H9 (cell line): ENCODE measurements at regions not wholly inside any gene's neighbourhood (a gene's known extent, or its start where the extent isn't known, plus 50 kb on each side); places are given as distances from the start of the nearest gene placed in this dataset.

Experiments used
- DNase-seq: peaks from one replicate; pipeline ENCODE4 v3.0.0-alpha.2; 2017
- H2AFZ ChIP-seq: one replicate; pipeline ENCODE4 v1.6.1; 2013; ENCODE audit warnings: mild to moderate bottlenecking, low read length, control low read depth, moderate library complexity
- H2AK5ac ChIP-seq: 2 replicates; pipeline ENCODE4 v1.6.1; 2013; ENCODE audit warnings: low read length, control low read depth, mixed read lengths; ENCODE audit not compliant: insufficient read length
- H2BK120ac ChIP-seq: one replicate; pipeline ENCODE4 v1.6.1; 2013; ENCODE audit warnings: low read depth, mild to moderate bottlenecking, low read length, control low read depth, inconsistent platforms; ENCODE audit not compliant: poor library complexity, severe bottlenecking
- H2BK12ac ChIP-seq: 2 replicates; pipeline ENCODE4 v1.6.1; 2013; ENCODE audit warnings: low read length, control low read depth, mixed read lengths, low read depth; ENCODE audit not compliant: insufficient read length
- H2BK15ac ChIP-seq: 2 replicates; pipeline ENCODE4 v1.6.1; 2013; ENCODE audit warnings: low read depth, low read length, control low read depth
- H2BK20ac ChIP-seq: one replicate; pipeline ENCODE4 v1.6.1; 2013; ENCODE audit warnings: low read depth, mild to moderate bottlenecking, low read length, control low read depth, inconsistent platforms; ENCODE audit not compliant: poor library complexity, severe bottlenecking
- H2BK5ac ChIP-seq: 2 replicates; pipeline ENCODE4 v1.6.1; 2013; ENCODE audit warnings: low read length, control low read depth, mixed read lengths; ENCODE audit not compliant: insufficient read length
- H3K14ac ChIP-seq: 2 replicates; pipeline ENCODE4 v1.6.1; 2013; ENCODE audit warnings: low read length, control low read depth; ENCODE audit not compliant: insufficient read depth
- H3K18ac ChIP-seq: 2 replicates; pipeline ENCODE4 v1.6.1; 2013; ENCODE audit warnings: low read depth, mild to moderate bottlenecking, mixed read lengths, low read length, control low read depth; ENCODE audit not compliant: insufficient read length
- H3K23ac ChIP-seq: 2 replicates; pipeline ENCODE4 v1.6.1; 2013; ENCODE audit warnings: low read length, control low read depth, mixed read lengths, low read depth; ENCODE audit not compliant: insufficient read length
- H3K23me2 ChIP-seq: 2 replicates; pipeline ENCODE4 v1.6.1; 2013; ENCODE audit warnings: low read depth, mild to moderate bottlenecking, mixed read lengths, low read length, control low read depth; ENCODE audit not compliant: insufficient read length, poor library complexity, severe bottlenecking
- H3K27ac ChIP-seq: 2 replicates; pipeline ENCODE4 v1.5.1; 2013; ENCODE audit warnings: low read length, control low read depth, mixed read lengths, low read depth; ENCODE audit not compliant: insufficient read length
- H3K27me3 ChIP-seq: 2 replicates; pipeline ENCODE4 v1.6.1; 2013; ENCODE audit warnings: low read length, control low read depth, inconsistent platforms; ENCODE audit not compliant: insufficient read depth
- H3K4ac ChIP-seq: 2 replicates; pipeline ENCODE4 v1.6.1; 2013; ENCODE audit warnings: low read depth, mild to moderate bottlenecking, control low read depth, inconsistent platforms, low read length, moderate library complexity
- H3K4me1 ChIP-seq: 2 replicates; pipeline ENCODE4 v1.6.1; 2013; ENCODE audit warnings: low read length, control low read depth, inconsistent platforms; ENCODE audit not compliant: insufficient read depth
- H3K4me2 ChIP-seq: 2 replicates; pipeline ENCODE4 v1.6.1; 2013; ENCODE audit warnings: low read length, control low read depth, mixed read lengths; ENCODE audit not compliant: insufficient read length, insufficient read depth
- H3K56ac ChIP-seq: 2 replicates; pipeline ENCODE4 v1.6.1; 2013; ENCODE audit warnings: low read depth, mild to moderate bottlenecking, mixed read lengths, low read length, control low read depth; ENCODE audit not compliant: insufficient read length
- H3K79me1 ChIP-seq: 2 replicates; pipeline ENCODE4 v1.6.1; 2013; ENCODE audit warnings: low read depth, mild to moderate bottlenecking, moderate library complexity, low read length, control low read depth, inconsistent platforms; ENCODE audit not compliant: insufficient read depth, poor library complexity, severe bottlenecking
- H3K79me2 ChIP-seq: 2 replicates; pipeline ENCODE4 v1.6.1; 2013; ENCODE audit warnings: low read length, control low read depth, inconsistent platforms; ENCODE audit not compliant: insufficient read depth
- H3K9ac ChIP-seq: 2 replicates; pipeline ENCODE4 v1.6.1; 2013; ENCODE audit warnings: low read length, control low read depth, mixed read lengths; ENCODE audit not compliant: insufficient read length; ENCODE audit errors: extremely low read depth
- H3K9me3 ChIP-seq: one replicate; pipeline ENCODE4 v1.6.1; 2013; ENCODE audit warnings: low read depth, low read length, inconsistent platforms; ENCODE audit not compliant: control insufficient read depth
- H3T11ph ChIP-seq: one replicate; pipeline ENCODE4 v1.6.1; 2013; ENCODE audit warnings: mild to moderate bottlenecking, low read length, control low read depth, inconsistent platforms
- H4K20me1 ChIP-seq: one replicate; pipeline ENCODE4 v1.6.1; 2013; ENCODE audit not compliant: control insufficient read depth, insufficient read length, insufficient read depth
- H4K5ac ChIP-seq: 2 replicates; pipeline ENCODE4 v1.6.1; 2013; ENCODE audit warnings: low read depth, mild to moderate bottlenecking, mixed read lengths, low read length, control low read depth; ENCODE audit not compliant: insufficient read length
- H4K8ac ChIP-seq: replicated peaks from 2 replicates; pipeline ENCODE4 v1.6.1; 2013; ENCODE audit warnings: low read length, control low read depth, mixed read lengths, low read depth; ENCODE audit not compliant: insufficient read length
- H4K91ac ChIP-seq: 2 replicates; pipeline ENCODE4 v1.6.1; 2013; ENCODE audit warnings: low read depth, mild to moderate bottlenecking, moderate library complexity, mixed read lengths, low read length, control low read depth; ENCODE audit not compliant: insufficient read length
- H3K27ac Mint-ChIP-seq, 3 experiments: 2 replicates in 2 of 3; 3 replicates in 1 of 3; pipeline ENCODE4 v1.8.0; 2020 to 2021; ENCODE audit warnings: mixed read lengths in 3 of 3, mild to moderate bottlenecking in 1 of 3, moderate library complexity in 1 of 3
- H3K27me3 Mint-ChIP-seq: 2 replicates; pipeline ENCODE4 v1.8.0; 2021; ENCODE audit warnings: low read depth, mild to moderate bottlenecking, moderate library complexity, mixed read lengths
- H3K36me3 Mint-ChIP-seq, 3 experiments: 2 replicates in 2 of 3; 3 replicates in 1 of 3; pipeline ENCODE4 v1.8.0; 2020 to 2021; ENCODE audit warnings: low read depth in 3 of 3, mixed read lengths in 3 of 3; ENCODE audit not compliant: insufficient read depth in 1 of 3
- H3K4me1 Mint-ChIP-seq, 2 experiments: 2 replicates each; pipeline ENCODE4 v1.8.0; 2020; ENCODE audit warnings: mixed read lengths in 2 of 2
- H3K4me3 Mint-ChIP-seq, 2 experiments: 2 replicates in 1 of 2; 3 replicates in 1 of 2; pipeline ENCODE4 v1.8.0; 2020 to 2021; ENCODE audit warnings: mild to moderate bottlenecking in 2 of 2, mixed read lengths in 2 of 2, moderate library complexity in 1 of 2
- H3K9me3 Mint-ChIP-seq, 2 experiments: 2 replicates in 1 of 2; 3 replicates in 1 of 2; pipeline ENCODE4 v1.8.0; 2020; ENCODE audit warnings: mild to moderate bottlenecking in 2 of 2, mixed read lengths in 2 of 2, moderate library complexity in 1 of 2
- WGBS: extraction: QIAGEN DNeasy Blood & Tissue Kit; methylation state at CpG from one replicate; pipeline ENCODE4 v1.1.7; 2013; ENCODE audit warnings: missing lambda C conversion rate, low lambda C conversion rate, mixed read lengths; ENCODE audit not compliant: insufficient read length; ENCODE audit errors: extremely low coverage; 5-methylcytosine and 5-hydroxymethylcytosine counted together
- TF ChIP-seq, protein P1 (sequence below): fragments of 200-600 bp; sonication (generic); conservative IDR thresholded peaks from 3 replicates; pipeline ENCODE4 v1.8.0; 2021; ENCODE audit warnings: antibody characterized with exemption, mild to moderate bottlenecking

GRCh38 chr1:30479575-30479974, 243.8 kb downstream of the MATN1 start:
- no peak overlapping the region for H3K27ac Mint-ChIP-seq
- H3K4me3 Mint-ChIP-seq = no peak overlapping the region
- Histone ChIP-seq H3K79me1 (no peaks in the 10 kb centered on the region), H3K56ac (no peak overlapping the region), H3K9ac (no peak overlapping the region), H4K5ac (no peak overlapping the region), H4K20me1 (no peaks in the 10 kb centered on the region), H3K4me2 (no peak overlapping the region), H4K91ac (no peak overlapping the region), H2BK20ac (no peak overlapping the region), H2BK12ac (no peak overlapping the region), H3K9me3 (peaks cover 17% of the 10 kb centered on the region), H3K27ac (no peak overlapping the region), H2AK5ac (no peak overlapping the region), H3K23me2 (no peaks in the 10 kb centered on the region), H2BK15ac (no peak overlapping the region), H3K79me2 (no peaks in the 10 kb centered on the region), H2BK120ac (no peak overlapping the region), H3K4me1 (no peaks in the 10 kb centered on the region), H3K4ac (no peak overlapping the region), H3K18ac (no peak overlapping the region), H3K23ac (no peak overlapping the region), H2AFZ (no peak overlapping the region), H2BK5ac (no peak overlapping the region), H3K27me3 (no peaks in the 10 kb centered on the region), H3K14ac (no peak overlapping the region), H3T11ph (no peak overlapping the region), H4K8ac (no peak overlapping the region)
- peaks cover 14% of the 10 kb centered on the region for H3K27me3 Mint-ChIP-seq
- H3K4me1 Mint-ChIP-seq = no peaks in the 10 kb centered on the region
- H3K36me3 Mint-ChIP-seq = peaks cover 9 to 17% (median 17%) of the 10 kb centered on the region in 3 experiments
- DNase-seq = no peak
- TF ChIP-seq, protein P1, sequence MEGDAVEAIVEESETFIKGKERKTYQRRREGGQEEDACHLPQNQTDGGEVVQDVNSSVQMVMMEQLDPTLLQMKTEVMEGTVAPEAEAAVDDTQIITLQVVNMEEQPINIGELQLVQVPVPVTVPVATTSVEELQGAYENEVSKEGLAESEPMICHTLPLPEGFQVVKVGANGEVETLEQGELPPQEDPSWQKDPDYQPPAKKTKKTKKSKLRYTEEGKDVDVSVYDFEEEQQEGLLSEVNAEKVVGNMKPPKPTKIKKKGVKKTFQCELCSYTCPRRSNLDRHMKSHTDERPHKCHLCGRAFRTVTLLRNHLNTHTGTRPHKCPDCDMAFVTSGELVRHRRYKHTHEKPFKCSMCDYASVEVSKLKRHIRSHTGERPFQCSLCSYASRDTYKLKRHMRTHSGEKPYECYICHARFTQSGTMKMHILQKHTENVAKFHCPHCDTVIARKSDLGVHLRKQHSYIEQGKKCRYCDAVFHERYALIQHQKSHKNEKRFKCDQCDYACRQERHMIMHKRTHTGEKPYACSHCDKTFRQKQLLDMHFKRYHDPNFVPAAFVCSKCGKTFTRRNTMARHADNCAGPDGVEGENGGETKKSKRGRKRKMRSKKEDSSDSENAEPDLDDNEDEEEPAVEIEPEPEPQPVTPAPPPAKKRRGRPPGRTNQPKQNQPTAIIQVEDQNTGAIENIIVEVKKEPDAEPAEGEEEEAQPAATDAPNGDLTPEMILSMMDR = no peak
- no CpG with 5 or more reads among the region's 7 CpGs for WGBS
- peaks cover 39 to 40% of the 10 kb centered on the region in 2 experiments for H3K9me3 Mint-ChIP-seq
